ENCODE measurements at regions not wholly inside any gene's neighbourhood (a gene's known extent, or its start where the extent isn't known, plus 50 kb on each side); places are given as distances from the start of the nearest gene placed in this dataset.

GRCh38 chr1:113340038-113340437 lies 50.3 kb upstream of the MAGI3 start (continued):
- no peak for TF ChIP-seq ATF2 (IDR thresholded peaks at IDR 0.05; ENCODE audit: low read length)
- no peak for TF ChIP-seq RFX5 (IDR thresholded peaks at IDR 0.05; ENCODE audit: borderline replicate concordance, low read depth, low read length)
- TF ChIP-seq TCF12 (IDR thresholded peaks at IDR 0.05; ENCODE audit: low read depth, low read length): no peak
- TF ChIP-seq TAF1 (IDR thresholded peaks at IDR 0.05; ENCODE audit: low read depth, low read length): no peak
- TF ChIP-seq SAP30 (IDR thresholded peaks at IDR 0.05; ENCODE audit: insufficient read depth, insufficient replicate concordance, low read length): no peak
- TF ChIP-seq CBX8 (IDR thresholded peaks at IDR 0.05; ENCODE audit: borderline replicate concordance, low read depth, low read length): no peak
- TF ChIP-seq TBP (IDR thresholded peaks at IDR 0.05; ENCODE audit: low read depth, low read length): no peak

Measured in H1 (cell line).